Lower leg skin (tissue), 4 donors: ENCODE measurements at regions not wholly inside any gene's neighbourhood (a gene's known extent, or its start where the extent isn't known, plus 50 kb on each side); places are given as distances from the start of the nearest gene placed in this dataset.
"Not testable (repeated sequence)": the region's sequence is repeated elsewhere in the genome, so short reads cannot be mapped to it uniquely, and the experiment has no call there.

Source experiments
- DNase-seq, 2 donors: peaks; one replicate each; pipeline ENCODE4 v3.0.0-alpha.2; 2019; ENCODE audit warnings: low spot score in 2 of 2
- H3K4me3 ChIP-seq: fragments of 200-600 bp; sonication (generic); 2 replicates; pipeline ENCODE4 v1.5.1; 2017; ENCODE audit warnings: mild to moderate bottlenecking, low read depth; ENCODE audit not compliant: poor library complexity, severe bottlenecking
- POLR2A ChIP-seq, 2 donors: fragments of 450-650 bp; IDR thresholded peaks; one replicate each; pipeline ENCODE4 v1.6.1; 2016 to 2017; ENCODE audit warnings: antibody characterized with exemption in 2 of 2, mild to moderate bottlenecking in 1 of 2, moderate library complexity in 1 of 2
- WGBS, 2 donors: methylation state at CpG; one replicate each; pipeline ENCODE4 v1.1.5; 2018; 5-methylcytosine and 5-hydroxymethylcytosine counted together
- intact Hi-C: fragments of 100-400 bp; cut with DNase I; formaldehyde crosslinking; loops from one replicate; pipeline ENCODE4 v1.15.0; 2023; ENCODE audit warnings: low total_unique reads
- TF ChIP-seq, protein P1 (sequence below), 3 donors: fragments of 450-650 bp; IDR thresholded peaks; one replicate each; pipeline ENCODE4 v1.5.1; 2016; ENCODE audit warnings: antibody characterized with exemption in 3 of 3, mild to moderate bottlenecking in 3 of 3, moderate library complexity in 2 of 3

- 84 to 87% methylated on average over 4 of the region's 4 CpGs for WGBS, 2 donors
- no peak for DNase-seq
- no peak overlapping the region for H3K4me3 ChIP-seq
- TF ChIP-seq, protein P1, sequence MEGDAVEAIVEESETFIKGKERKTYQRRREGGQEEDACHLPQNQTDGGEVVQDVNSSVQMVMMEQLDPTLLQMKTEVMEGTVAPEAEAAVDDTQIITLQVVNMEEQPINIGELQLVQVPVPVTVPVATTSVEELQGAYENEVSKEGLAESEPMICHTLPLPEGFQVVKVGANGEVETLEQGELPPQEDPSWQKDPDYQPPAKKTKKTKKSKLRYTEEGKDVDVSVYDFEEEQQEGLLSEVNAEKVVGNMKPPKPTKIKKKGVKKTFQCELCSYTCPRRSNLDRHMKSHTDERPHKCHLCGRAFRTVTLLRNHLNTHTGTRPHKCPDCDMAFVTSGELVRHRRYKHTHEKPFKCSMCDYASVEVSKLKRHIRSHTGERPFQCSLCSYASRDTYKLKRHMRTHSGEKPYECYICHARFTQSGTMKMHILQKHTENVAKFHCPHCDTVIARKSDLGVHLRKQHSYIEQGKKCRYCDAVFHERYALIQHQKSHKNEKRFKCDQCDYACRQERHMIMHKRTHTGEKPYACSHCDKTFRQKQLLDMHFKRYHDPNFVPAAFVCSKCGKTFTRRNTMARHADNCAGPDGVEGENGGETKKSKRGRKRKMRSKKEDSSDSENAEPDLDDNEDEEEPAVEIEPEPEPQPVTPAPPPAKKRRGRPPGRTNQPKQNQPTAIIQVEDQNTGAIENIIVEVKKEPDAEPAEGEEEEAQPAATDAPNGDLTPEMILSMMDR (IDR thresholded peaks at IDR 0.05) = no peak
- intact Hi-C loops = no loop called here
These were observed 222.5 kb downstream of the EXOC5 start for GRCh38 chr14:57046175-57046574.

GRCh38 chr14:57044101-57044973 is 224.4 kb downstream of the EXOC5 start:
- H3K4me3 ChIP-seq, DNase-seq, intact Hi-C loops: not testable (repeated sequence)
- whole genome bisulfite sequencing, 2 donors = 74 to 77% methylated on average over 5 of the region's 5 CpGs

- H3K4me3 ChIP-seq = no peak overlapping the region
- intact Hi-C loops = no loop called here
- WGBS, 2 donors = 41 to 70% methylated on average over 1 of the region's 1 CpG
- no peak for DNase-seq
- no peak for TF ChIP-seq POLR2A (IDR thresholded peaks at IDR 0.05)
- TF ChIP-seq, protein P1 (IDR thresholded peaks at IDR 0.05) = no peak
These were observed 228.4 kb upstream of the OTX2 start for GRCh38 chr14:57038689-57039088.

GRCh38 chr14:57031474-57031873 is 221.2 kb upstream of the OTX2 start:
- intact Hi-C loops = no loop called here
- 88% methylated on average over 1 of the region's 1 CpG for whole genome bisulfite sequencing, 2 donors
- TF ChIP-seq, protein P1 (IDR thresholded peaks at IDR 0.05) = no peak
- TF ChIP-seq POLR2A (IDR thresholded peaks at IDR 0.05) = no peak
- H3K4me3 ChIP-seq = no peak overlapping the region
- no peak for DNase-seq

- intact Hi-C loops = no loop called here
- 39 to 41% methylated on average over 2 of the region's 2 CpGs for WGBS, 2 donors
These were observed 219.5 kb upstream of the OTX2 start for GRCh38 chr14:57029620-57030253.

GRCh38 chr14:57025456-57025855 is 215.2 kb upstream of the OTX2 start:
- H3K4me3 ChIP-seq = no peak overlapping the region
- intact Hi-C loops = no loop called here
- DNase-seq = no peak
- TF ChIP-seq POLR2A (IDR thresholded peaks at IDR 0.05) = no peak
- TF ChIP-seq, protein P1 (IDR thresholded peaks at IDR 0.05) = no peak

More at GRCh38 chr14:57029620-57030253, 219.5 kb upstream of the OTX2 start:
- H3K4me3 ChIP-seq = no peak overlapping the region
- TF ChIP-seq, protein P1 (IDR thresholded peaks at IDR 0.05) = no peak
- no peak for TF ChIP-seq POLR2A (IDR thresholded peaks at IDR 0.05)
- no peak for DNase-seq
